Activated T-helper 1 cell treated with anti-CD3 and anti-CD28 coated beads, Interleukin-12 subunit alpha, Interleukin-12 subunit beta, Interleukin-2, Interleukin-4 antibody, amounts not matched to agents 30 ng/mL and 10 ng/mL and 1 ng/mL, durations not matched to agents 14 hours and 24 hours and 36 hours (primary cell): ENCODE measurements at regions not wholly inside any gene's neighbourhood (a gene's known extent, or its start where the extent isn't known, plus 50 kb on each side); places are given as distances from the start of the nearest gene placed in this dataset.
"Not testable (repeated sequence)": the region's sequence is repeated elsewhere in the genome, so short reads cannot be mapped to it uniquely, and the experiment has no call there.

ENCODE experiments used
- DNase-seq: peaks from one replicate; pipeline ENCODE4 v3.0.0; 2021; ENCODE audit warnings: low spot score
- H3K27ac Mint-ChIP-seq: one replicate; pipeline ENCODE4 v1.8.0; 2021; ENCODE audit warnings: mild to moderate bottlenecking, mixed read lengths
- H3K27me3 Mint-ChIP-seq: one replicate; pipeline ENCODE4 v1.8.0; 2022; ENCODE audit warnings: mild to moderate bottlenecking, moderate library complexity, mixed read lengths; ENCODE audit not compliant: insufficient read depth
- H3K36me3 Mint-ChIP-seq: one replicate; pipeline ENCODE4 v1.8.0; 2021; ENCODE audit warnings: low read depth, mixed read lengths
- H3K4me1 Mint-ChIP-seq: one replicate; pipeline ENCODE4 v1.8.0; 2021; ENCODE audit warnings: low read depth, mixed read lengths
- H3K4me3 Mint-ChIP-seq: one replicate; pipeline ENCODE4 v1.8.0; 2021; ENCODE audit warnings: mild to moderate bottlenecking, moderate library complexity, mixed read lengths
- H3K9me3 Mint-ChIP-seq: one replicate; pipeline ENCODE4 v1.8.0; 2021; ENCODE audit warnings: mixed read lengths
- intact Hi-C: fragments of 100-400 bp; cut with micrococcal nuclease; formaldehyde crosslinking; loops from one replicate; pipeline ENCODE4 v1.15.1; 2024

DNA sequence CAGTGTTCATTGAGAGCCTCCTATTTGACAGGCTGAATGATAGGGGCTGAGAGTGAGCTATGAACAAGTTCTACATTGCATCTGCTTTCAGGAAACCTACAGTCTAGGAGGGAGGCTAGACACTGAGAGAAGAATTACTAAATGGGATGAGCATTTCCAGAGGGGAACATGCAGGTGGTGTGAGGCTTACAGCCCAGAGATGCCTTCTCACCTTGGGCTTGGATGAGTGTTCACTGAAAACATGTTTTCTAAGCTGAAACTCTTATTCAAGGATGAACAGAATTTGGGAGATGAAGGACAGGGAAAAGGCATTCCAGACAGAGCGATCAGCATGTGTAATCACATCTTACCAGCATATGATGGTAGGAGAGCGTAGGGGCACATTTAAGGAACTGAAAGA, 177.5 kb upstream of the E2F8 start:
- H3K4me3 Mint-ChIP-seq, result no peak overlapping the region
- no peak overlapping the region for H3K27ac Mint-ChIP-seq
- H3K36me3 Mint-ChIP-seq, result no peaks in the 10 kb centered on the region
- H3K4me1 Mint-ChIP-seq, result no peaks in the 10 kb centered on the region
- H3K27me3 Mint-ChIP-seq, result peaks cover 9% of the 10 kb centered on the region
- no peaks in the 10 kb centered on the region for H3K9me3 Mint-ChIP-seq
- DNase-seq, result no peak
- intact Hi-C loops, result no loop called here

DNA sequence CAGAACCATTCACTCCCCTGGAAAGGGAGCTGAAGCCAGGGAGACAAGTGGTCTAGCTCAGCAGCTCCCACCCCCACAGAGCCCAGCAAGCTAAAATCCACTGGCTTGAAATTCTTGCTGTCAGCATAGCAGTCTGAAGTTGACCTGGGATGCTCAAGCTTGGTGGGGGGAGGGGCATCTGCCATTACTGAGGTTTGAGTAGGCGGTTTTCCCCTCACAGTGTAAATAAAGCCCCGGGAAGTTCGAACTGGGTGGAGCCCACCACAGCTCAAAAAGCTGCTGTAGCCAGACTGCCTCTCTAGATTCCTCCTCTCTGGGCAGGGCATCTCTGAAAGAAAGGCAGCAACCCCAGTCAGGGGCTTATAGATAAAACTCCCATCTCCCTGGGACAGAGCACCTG, 171.3 kb upstream of the E2F8 start:
- H3K4me1 Mint-ChIP-seq, DNase-seq, H3K9me3 Mint-ChIP-seq, H3K4me3 Mint-ChIP-seq, H3K27ac Mint-ChIP-seq, intact Hi-C loops, H3K36me3 Mint-ChIP-seq: not testable (repeated sequence)
- peaks cover 15% of the 10 kb centered on the region for H3K27me3 Mint-ChIP-seq

DNA sequence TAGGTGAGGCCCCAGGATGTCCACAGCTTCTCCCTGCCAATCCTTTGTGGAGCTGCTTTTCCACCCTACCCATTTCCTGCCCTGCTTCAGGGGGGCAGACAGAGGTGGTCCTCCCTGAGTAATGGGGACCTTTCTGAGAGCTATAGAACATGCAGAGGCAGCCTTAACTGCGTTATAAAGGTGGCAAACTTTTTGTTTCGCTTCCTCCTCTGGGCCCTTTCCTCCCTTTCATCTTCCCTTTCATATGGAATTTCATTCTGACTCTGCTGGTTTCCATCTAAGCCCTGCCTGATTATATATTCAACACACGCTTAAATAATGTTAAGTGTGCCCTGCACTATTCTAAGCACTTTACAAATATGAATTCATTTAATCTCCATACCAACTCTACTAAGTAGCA, 169.3 kb upstream of the E2F8 start:
- Mint-ChIP-seq H3K27me3 (peaks cover 16% of the 10 kb centered on the region), H3K4me1 (no peaks in the 10 kb centered on the region), H3K9me3 (no peaks in the 10 kb centered on the region), H3K4me3 (no peak overlapping the region), H3K27ac (no peak overlapping the region), H3K36me3 (no peaks in the 10 kb centered on the region)
- DNase-seq, result no peak
- intact Hi-C loops, result no loop called here

DNA sequence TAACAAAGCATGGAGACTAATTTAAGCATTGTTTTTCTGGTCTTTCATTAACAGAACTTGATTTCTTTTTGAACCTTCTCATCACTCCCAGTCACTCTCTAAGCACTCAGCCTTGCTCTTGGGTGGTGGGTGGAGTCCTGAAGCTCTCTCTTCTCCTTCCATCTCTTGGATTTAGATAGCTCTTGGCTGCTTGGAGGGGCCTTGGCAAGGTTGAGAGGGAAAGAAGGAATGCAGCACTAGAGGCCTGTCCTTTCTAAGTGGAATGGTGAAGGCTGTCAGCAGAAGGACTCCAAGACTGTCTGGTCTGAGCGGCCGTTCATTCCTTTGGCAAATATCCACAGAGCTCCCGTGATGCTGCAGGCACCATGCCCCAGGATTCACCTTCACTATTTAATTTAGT, 168.6 kb upstream of the E2F8 start:
- Mint-ChIP-seq H3K4me1 (no peaks in the 10 kb centered on the region), H3K27ac (no peak overlapping the region), H3K36me3 (no peaks in the 10 kb centered on the region), H3K27me3 (peaks cover 14% of the 10 kb centered on the region), H3K4me3 (no peak overlapping the region), H3K9me3 (no peaks in the 10 kb centered on the region)
- intact Hi-C loops, result no loop called here
- DNase-seq, result no peak

DNA sequence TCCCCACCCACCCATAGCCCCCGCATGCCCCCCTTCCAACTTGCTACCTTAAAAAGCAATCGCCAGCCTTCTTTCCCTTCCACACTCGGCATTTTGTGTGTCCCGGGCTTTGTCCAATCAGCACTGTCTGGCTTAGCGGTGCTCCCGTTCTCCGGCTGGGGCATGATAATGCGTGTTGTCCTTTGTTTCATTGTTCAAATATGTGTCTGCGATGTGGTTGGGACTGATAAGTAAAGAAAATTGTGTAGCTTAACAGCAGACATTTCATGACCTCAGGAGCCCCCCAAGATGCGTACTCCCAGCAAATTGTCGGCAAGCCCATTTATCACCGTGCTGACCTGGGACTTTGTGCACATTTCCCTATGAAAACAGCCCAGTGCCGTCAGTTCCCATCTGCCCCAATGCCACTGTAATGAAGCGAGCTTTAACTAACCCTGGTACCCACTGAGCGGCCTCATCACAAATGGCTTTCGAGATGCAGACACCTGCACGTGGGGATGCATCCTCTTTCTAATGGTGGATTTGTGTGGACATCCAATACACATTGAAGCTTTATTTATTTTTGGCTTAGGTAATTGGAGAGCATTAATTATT, 167.0 kb upstream of the E2F8 start:
- Mint-ChIP-seq H3K36me3 (no peaks in the 10 kb centered on the region), H3K4me3 (no peak overlapping the region), H3K27me3 (peaks cover 15% of the 10 kb centered on the region), H3K27ac (no peak overlapping the region), H3K9me3 (no peaks in the 10 kb centered on the region), H3K4me1 (no peaks in the 10 kb centered on the region)
- DNase-seq, result no peak
- intact Hi-C loops, result no loop called here

DNA sequence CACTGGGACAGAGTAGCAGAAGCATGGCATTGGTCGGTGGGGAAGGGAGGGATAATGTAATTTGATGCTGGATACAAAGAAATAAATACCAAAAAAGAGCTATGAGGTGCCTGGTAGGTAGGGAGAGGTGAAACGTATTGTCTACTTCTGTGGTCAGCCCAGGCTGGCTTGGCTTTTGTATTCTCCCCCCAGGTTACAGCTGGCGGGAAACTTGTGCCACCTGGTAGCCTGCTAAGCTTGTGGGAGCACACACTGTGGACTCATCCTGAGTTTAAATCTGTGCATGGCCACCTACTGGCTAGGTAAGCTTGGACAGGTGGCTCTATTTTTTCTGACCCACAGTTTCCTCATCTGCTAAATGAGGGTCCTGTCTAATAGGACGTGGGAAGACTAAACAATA, 165.2 kb upstream of the E2F8 start:
- H3K4me1 Mint-ChIP-seq, result no peaks in the 10 kb centered on the region
- no peaks in the 10 kb centered on the region for H3K36me3 Mint-ChIP-seq
- H3K27me3 Mint-ChIP-seq, result peaks cover 15% of the 10 kb centered on the region
- H3K9me3 Mint-ChIP-seq, result no peaks in the 10 kb centered on the region
- no peak overlapping the region for H3K4me3 Mint-ChIP-seq
- H3K27ac Mint-ChIP-seq, result no peak overlapping the region
- intact Hi-C loops, result no loop called here
- DNase-seq, result no peak

DNA sequence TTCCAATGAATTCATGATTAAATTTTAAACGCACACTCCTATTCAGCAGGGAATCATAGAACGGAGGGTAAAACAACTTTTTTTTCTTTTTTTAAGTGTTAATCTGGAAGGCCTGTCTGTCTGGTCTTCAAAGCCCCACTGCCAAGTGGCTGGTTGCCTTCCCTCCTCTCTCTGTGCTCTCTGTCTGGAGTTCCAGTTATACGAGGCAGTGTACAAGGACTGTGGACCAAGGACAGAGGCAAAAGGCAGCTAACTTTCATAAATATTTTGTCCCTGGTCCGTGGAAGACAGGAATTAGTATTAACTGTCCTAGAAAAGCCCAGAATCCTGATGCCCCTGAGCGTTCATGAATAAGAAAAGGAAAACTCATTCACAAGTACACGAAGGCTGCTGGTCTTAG, 164.0 kb upstream of the E2F8 start:
- H3K4me3 Mint-ChIP-seq, result no peak overlapping the region
- H3K27ac Mint-ChIP-seq, result no peak overlapping the region
- no peak for DNase-seq
- intact Hi-C loops, result no loop called here
- no peaks in the 10 kb centered on the region for H3K36me3 Mint-ChIP-seq
- no peaks in the 10 kb centered on the region for H3K9me3 Mint-ChIP-seq
- H3K4me1 Mint-ChIP-seq, result no peaks in the 10 kb centered on the region
- peaks cover 15% of the 10 kb centered on the region for H3K27me3 Mint-ChIP-seq

DNA sequence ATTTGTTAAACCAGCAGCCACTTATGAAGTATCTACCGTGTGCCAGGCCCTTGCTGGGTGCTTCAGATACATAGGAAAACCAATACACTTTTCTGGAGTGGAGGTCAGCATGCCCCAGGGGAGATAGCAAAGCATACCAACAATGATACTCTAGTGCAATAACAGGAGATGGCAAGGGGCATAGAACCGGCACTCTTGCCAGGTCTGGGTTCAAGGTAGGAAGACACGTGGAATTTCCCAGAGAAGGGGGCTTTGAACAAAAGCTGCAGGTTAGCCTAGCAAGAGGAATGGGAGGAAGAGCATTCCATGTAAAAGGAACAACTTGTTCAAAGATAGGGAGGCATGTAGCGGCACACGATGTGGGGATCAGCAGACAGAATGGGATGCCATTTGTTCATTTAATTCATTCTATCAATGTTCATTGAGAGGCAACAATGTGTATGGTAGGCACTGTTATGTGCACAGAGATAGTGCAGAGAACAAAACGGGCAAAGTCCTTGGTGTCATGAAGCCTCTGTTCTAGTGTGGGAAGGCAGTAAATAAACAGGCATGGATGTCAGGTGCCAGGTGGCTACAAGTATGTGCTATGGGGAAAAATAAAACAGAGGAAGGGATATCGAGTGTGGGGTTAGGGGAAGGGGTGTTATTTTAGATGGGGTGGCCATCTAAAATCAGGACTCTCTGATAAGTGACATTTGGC, 162.6 kb upstream of the E2F8 start:
- Mint-ChIP-seq H3K4me1 (no peaks in the 10 kb centered on the region), H3K9me3 (no peaks in the 10 kb centered on the region), H3K27ac (no peak overlapping the region), H3K36me3 (no peaks in the 10 kb centered on the region), H3K27me3 (peaks cover 11% of the 10 kb centered on the region), H3K4me3 (no peak overlapping the region)
- DNase-seq, result no peak
- intact Hi-C loops, result no loop called here

DNA sequence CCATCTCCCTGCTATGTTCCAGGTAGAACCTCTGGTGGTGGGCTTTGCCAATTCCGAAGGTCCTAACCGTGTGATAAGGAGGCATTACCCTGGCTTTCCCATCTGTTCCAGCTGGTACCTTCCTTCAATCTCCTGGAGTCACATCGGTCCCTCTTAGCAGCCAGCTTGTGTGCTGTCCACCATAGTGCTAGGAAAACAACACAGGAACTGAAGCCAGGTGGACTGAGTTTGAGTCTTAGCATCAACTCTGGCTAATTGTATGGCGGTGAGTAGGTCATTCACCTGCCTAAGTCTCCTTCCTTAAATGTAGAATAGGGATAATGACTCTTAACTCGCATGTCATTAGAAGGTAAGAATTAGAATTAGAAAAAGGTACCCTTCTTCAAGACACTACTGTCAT, 159.6 kb upstream of the E2F8 start:
- Mint-ChIP-seq H3K4me1 (no peaks in the 10 kb centered on the region), H3K4me3 (no peak overlapping the region), H3K36me3 (no peaks in the 10 kb centered on the region), H3K27me3 (peaks cover 5% of the 10 kb centered on the region), H3K27ac (no peak overlapping the region), H3K9me3 (no peaks in the 10 kb centered on the region)
- intact Hi-C loops, result no loop called here
- DNase-seq, result no peak

DNA sequence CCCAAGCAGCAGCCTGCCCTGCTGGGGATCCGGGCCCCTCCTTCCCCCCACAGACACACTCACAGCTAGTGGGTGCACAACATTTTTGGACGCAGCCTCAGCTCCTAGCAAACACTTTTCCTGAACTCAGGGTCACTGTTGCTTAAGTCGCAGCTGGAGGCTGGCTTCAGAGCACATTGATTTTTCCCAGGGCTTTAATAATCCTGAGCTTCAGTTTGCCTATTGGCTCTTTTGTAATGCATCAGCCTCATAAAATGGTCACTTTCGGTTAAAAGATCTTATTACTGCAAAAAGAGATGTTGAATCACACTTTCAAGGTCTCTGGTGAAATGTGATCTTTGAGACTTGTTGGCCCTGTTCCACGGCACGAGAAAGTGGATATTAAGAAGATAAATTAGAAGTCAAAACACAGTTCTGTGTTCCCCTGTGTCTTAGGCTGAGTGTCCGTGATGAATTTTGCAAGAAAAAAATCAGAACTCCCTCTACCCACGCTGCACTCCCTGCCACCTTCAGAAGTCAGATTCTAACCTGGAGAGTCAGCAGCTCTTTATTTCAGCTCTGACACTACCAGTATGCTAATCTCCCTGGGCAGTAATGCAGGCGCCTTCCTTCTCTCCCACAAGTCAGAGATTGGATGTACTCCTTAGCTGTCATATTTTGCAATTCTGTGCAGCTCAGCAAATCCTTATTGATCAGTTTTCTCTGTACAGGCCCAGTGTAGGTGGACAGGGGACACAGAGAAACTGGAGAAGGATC, 158.2 kb upstream of the E2F8 start:
- no peak overlapping the region for H3K27ac Mint-ChIP-seq
- H3K9me3 Mint-ChIP-seq, result no peaks in the 10 kb centered on the region
- peaks cover 7% of the 10 kb centered on the region for H3K4me1 Mint-ChIP-seq
- no peak overlapping the region for H3K4me3 Mint-ChIP-seq
- H3K36me3 Mint-ChIP-seq, result no peaks in the 10 kb centered on the region
- no peak for DNase-seq
- peaks cover 5% of the 10 kb centered on the region for H3K27me3 Mint-ChIP-seq
- intact Hi-C loops, result no loop called here

DNA sequence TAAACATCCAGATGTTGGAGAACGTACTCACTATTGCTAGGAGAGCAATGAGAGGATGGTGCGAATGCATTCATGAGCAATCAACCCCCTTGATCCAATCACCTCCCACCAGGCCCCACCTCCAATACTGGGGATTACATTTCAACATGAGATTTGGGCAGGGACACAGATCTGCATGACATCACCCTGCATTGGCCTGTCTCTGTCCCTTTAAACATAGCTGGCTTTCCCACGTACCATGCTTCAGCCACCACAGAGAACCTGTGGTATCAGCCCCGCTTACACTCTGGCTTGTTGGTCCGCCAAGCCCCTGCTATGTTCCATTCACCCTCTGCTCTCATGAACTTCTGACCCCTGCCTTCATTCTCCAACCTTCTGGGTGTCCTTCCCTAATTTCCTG, 157.5 kb upstream of the E2F8 start:
- H3K36me3 Mint-ChIP-seq, result no peaks in the 10 kb centered on the region
- H3K27ac Mint-ChIP-seq, result no peak overlapping the region
- peaks cover 7% of the 10 kb centered on the region for H3K4me1 Mint-ChIP-seq
- DNase-seq, result no peak
- no peak overlapping the region for H3K4me3 Mint-ChIP-seq
- H3K9me3 Mint-ChIP-seq, result no peaks in the 10 kb centered on the region
- intact Hi-C loops, result no loop called here
- H3K27me3 Mint-ChIP-seq, result peaks cover 5% of the 10 kb centered on the region

DNA sequence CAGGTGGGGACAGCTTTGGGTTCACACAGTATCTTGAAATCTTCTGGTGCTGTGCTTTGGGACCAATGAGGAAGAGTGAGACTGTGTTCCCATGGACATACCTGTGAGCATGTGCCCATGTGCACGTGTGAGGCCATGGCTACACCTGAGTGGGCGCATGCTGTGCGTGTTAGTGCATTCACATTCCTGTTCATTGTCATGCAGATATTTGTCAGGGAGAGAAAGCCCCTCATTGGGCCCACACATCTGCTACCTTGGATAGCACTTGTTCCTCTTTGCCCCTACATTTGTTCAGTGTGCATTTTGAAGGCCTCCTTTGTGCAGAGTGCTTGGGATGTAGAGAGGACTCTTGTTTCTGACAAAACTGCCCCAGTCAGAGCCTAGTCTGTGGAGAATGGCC, 154.3 kb upstream of the E2F8 start:
- no peak overlapping the region for H3K27ac Mint-ChIP-seq
- no peak overlapping the region for H3K4me3 Mint-ChIP-seq
- no peak for DNase-seq
- peaks cover 7% of the 10 kb centered on the region for H3K4me1 Mint-ChIP-seq
- H3K27me3 Mint-ChIP-seq, result peaks cover 3% of the 10 kb centered on the region
- H3K36me3 Mint-ChIP-seq, result no peaks in the 10 kb centered on the region
- intact Hi-C loops, result no loop called here
- no peaks in the 10 kb centered on the region for H3K9me3 Mint-ChIP-seq

DNA sequence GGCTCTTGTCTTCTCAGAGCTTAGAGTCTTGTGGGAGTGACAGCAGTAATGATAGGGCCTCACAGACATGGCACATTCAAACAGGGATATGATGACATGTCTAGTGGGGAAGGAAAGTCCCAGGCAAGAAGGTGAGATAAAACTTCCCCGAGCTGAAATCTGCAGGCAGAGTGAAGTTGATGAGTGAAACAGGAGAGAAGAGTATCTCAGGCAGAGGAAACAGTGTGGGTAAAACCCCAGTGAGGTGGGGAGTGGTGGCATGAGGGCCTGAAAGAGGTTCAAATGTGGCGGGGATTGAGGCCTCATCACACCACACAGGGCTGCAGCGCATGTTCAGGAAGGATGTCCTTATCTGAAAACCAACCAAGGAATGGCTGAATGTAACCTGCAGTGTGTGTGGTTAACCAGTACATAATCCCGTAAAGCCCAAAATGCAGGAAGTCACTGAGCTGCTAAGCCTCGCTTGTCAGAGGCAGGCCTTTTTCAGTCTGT, 153.8 kb upstream of the E2F8 start:
- H3K27ac Mint-ChIP-seq, result no peak overlapping the region
- peaks cover 7% of the 10 kb centered on the region for H3K4me1 Mint-ChIP-seq
- no peaks in the 10 kb centered on the region for H3K9me3 Mint-ChIP-seq
- peaks cover 3% of the 10 kb centered on the region for H3K27me3 Mint-ChIP-seq
- no peak overlapping the region for H3K4me3 Mint-ChIP-seq
- no peaks in the 10 kb centered on the region for H3K36me3 Mint-ChIP-seq
- DNase-seq, result peak; percentile 17
- intact Hi-C loops, result loop anchor here (1.0 kb wide), 1 partner anchor 48 kb away; no protein-coding TSS in a partner anchor
